ENCODE measurements at regions not wholly inside any gene's neighbourhood (a gene's known extent, or its start where the extent isn't known, plus 50 kb on each side); places are given as distances from the start of the nearest gene placed in this dataset.

- Mint-ChIP-seq H3K9me3 (ENCODE audit: low read depth) (no peaks in the 10 kb centered on the region), H3K4me1 (ENCODE audit: low read depth) (peaks cover 16% of the 10 kb centered on the region), H3K36me3 (ENCODE audit: insufficient read depth) (peaks cover 3% of the 10 kb centered on the region), H3K27me3 (peaks cover 25% of the 10 kb centered on the region), H3K27ac (no peak overlapping the region), H3K4me3 (ENCODE audit: low read depth) (no peak overlapping the region)
- no peak for DNase-seq (ENCODE audit: low spot score, unreplicated experiment)
- TF ChIP-seq CTCF (IDR thresholded peaks at IDR 0.05; ENCODE audit: unreplicated experiment) = no peak
Observed at GRCh38 chr16:85178596-85178995, 66.3 kb upstream of the CIBAR2 start.

GRCh38 chr16:85179344-85180046, 67.2 kb upstream of the CIBAR2 start:
- Mint-ChIP-seq H3K9me3 (ENCODE audit: low read depth) (peaks cover 2% of the 10 kb centered on the region), H3K36me3 (ENCODE audit: insufficient read depth) (peaks cover 8% of the 10 kb centered on the region), H3K4me1 (ENCODE audit: low read depth) (peaks cover 7% of the 10 kb centered on the region), H3K4me3 (ENCODE audit: low read depth) (no peak overlapping the region), H3K27me3 (peaks cover 16% of the 10 kb centered on the region), H3K27ac (no peak overlapping the region)
- no peak for DNase-seq (ENCODE audit: low spot score, unreplicated experiment)
- no peak for TF ChIP-seq CTCF (IDR thresholded peaks at IDR 0.05; ENCODE audit: unreplicated experiment)

- no peak for TF ChIP-seq CTCF (IDR thresholded peaks at IDR 0.05; ENCODE audit: unreplicated experiment)
- Mint-ChIP-seq H3K4me3 (ENCODE audit: low read depth) (no peak overlapping the region), H3K4me1 (ENCODE audit: low read depth) (peaks cover 3% of the 10 kb centered on the region), H3K27ac (no peak overlapping the region), H3K9me3 (ENCODE audit: low read depth) (peaks cover 8% of the 10 kb centered on the region), H3K27me3 (peaks cover 11% of the 10 kb centered on the region), H3K36me3 (ENCODE audit: insufficient read depth) (peaks cover 15% of the 10 kb centered on the region)
- DNase-seq (ENCODE audit: low spot score, unreplicated experiment) = no peak
Observed at GRCh38 chr16:85180047-85180826, 68.0 kb upstream of the CIBAR2 start.

- H3K27me3 Mint-ChIP-seq = peaks cover 8% of the 10 kb centered on the region
- no peak overlapping the region for H3K27ac Mint-ChIP-seq
- H3K36me3 Mint-ChIP-seq (ENCODE audit: insufficient read depth) = peaks cover 15% of the 10 kb centered on the region
- H3K9me3 Mint-ChIP-seq (ENCODE audit: low read depth) = peaks cover 8% of the 10 kb centered on the region
- DNase-seq (ENCODE audit: low spot score, unreplicated experiment) = no peak
- no peak overlapping the region for H3K4me3 Mint-ChIP-seq (ENCODE audit: low read depth)
- peaks cover 3% of the 10 kb centered on the region for H3K4me1 Mint-ChIP-seq (ENCODE audit: low read depth)
- TF ChIP-seq CTCF (IDR thresholded peaks at IDR 0.05; ENCODE audit: unreplicated experiment) = no peak
Observed at GRCh38 chr16:85180827-85181738, 68.8 kb upstream of the CIBAR2 start.

- peaks cover 3% of the 10 kb centered on the region for H3K4me1 Mint-ChIP-seq (ENCODE audit: low read depth)
- peaks cover 8% of the 10 kb centered on the region for H3K9me3 Mint-ChIP-seq (ENCODE audit: low read depth)
- peaks cover 7% of the 10 kb centered on the region for H3K27me3 Mint-ChIP-seq
Observed at GRCh38 chr16:85181739-85182129, 69.5 kb upstream of the CIBAR2 start.

More at GRCh38 chr16:85181739-85182129, 69.5 kb upstream of the CIBAR2 start:
- H3K27ac Mint-ChIP-seq = no peak overlapping the region
- no peak for TF ChIP-seq CTCF (IDR thresholded peaks at IDR 0.05; ENCODE audit: unreplicated experiment)
- H3K4me3 Mint-ChIP-seq (ENCODE audit: low read depth) = no peak overlapping the region
- peaks cover 15% of the 10 kb centered on the region for H3K36me3 Mint-ChIP-seq (ENCODE audit: insufficient read depth)
- DNase-seq (ENCODE audit: low spot score, unreplicated experiment) = no peak
